Peyer's patch (tissue), 4 donors: ENCODE measurements at regions not wholly inside any gene's neighbourhood (a gene's known extent, or its start where the extent isn't known, plus 50 kb on each side); places are given as distances from the start of the nearest gene placed in this dataset.
A peak's percentile ranks its signal among the peaks of the same experiment; 100 is the strongest.

Source experiments
- DNase-seq, 3 donors: peaks; one replicate each; pipeline ENCODE4 v3.0.0-alpha.2; 2017 to 2019
- H3K27ac ChIP-seq, 4 donors: fragments of 200-600 bp; sonication (generic); one replicate each; pipeline ENCODE4 v1.5.1; 2016 to 2019
- H3K27me3 ChIP-seq, 2 donors: fragments of 200-600 bp; sonication (generic); one replicate each; pipeline ENCODE4 v1.5.1; 2019
- H3K36me3 ChIP-seq, 3 donors: fragments of 200-600 bp; sonication (generic); one replicate each; pipeline ENCODE4 v1.5.1; 2016 to 2019
- H3K4me1 ChIP-seq, 4 donors: fragments of 200-600 bp; sonication (generic); one replicate each; pipeline ENCODE4 v1.5.1; 2016 to 2019
- H3K4me3 ChIP-seq, 4 donors: fragments of 200-600 bp; sonication (generic); 1 replicate in 3 of 4; 2 replicates in 1 of 4; pipeline ENCODE4 v1.5.1; 2016 to 2019; ENCODE audit warnings: mild to moderate bottlenecking in 1 of 4
- H3K9me3 ChIP-seq, 4 donors: fragments of 200-600 bp; sonication (generic); one replicate each; pipeline ENCODE4 v1.5.1; 2016 to 2019; ENCODE audit warnings: mild to moderate bottlenecking in 1 of 4
- POLR2A ChIP-seq, 2 donors: fragments of 450-650 bp; IDR thresholded peaks; one replicate each; pipeline ENCODE4 v1.5.1; 2017; ENCODE audit warnings: antibody characterized with exemption in 2 of 2, mild to moderate bottlenecking in 2 of 2, moderate library complexity in 2 of 2
- TF ChIP-seq, protein P1 (sequence below), 6 experiments: fragments of 450-650 bp in 4 of 6; fragments of 200-600 bp in 2 of 6; sonication (generic) in 1 of 6; IDR thresholded peaks; one replicate each; pipeline ENCODE4 v1.5.1; 2017 to 2019; ENCODE audit warnings: antibody characterized with exemption in 6 of 6, mild to moderate bottlenecking in 3 of 6, moderate library complexity in 1 of 6

DNA sequence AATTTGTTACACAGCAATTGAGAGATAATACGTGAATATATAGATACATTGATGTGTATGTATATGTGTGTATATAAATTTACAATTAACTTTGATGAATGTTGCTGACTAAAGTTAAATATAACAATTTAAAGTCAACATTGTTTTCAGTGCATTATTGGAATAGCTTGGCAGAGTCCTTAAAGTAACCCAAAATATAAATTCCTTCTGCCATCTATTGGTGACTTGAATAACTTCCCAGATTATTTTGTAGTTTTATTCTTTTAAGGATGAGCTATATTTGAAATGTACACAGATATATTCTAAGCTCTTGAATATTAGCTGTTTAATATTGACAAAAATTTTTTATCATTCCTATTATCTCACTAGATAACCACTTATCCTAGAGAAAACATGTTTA, 298.2 kb upstream of the FSTL5 start:
- H3K9me3 ChIP-seq: no peaks in the 10 kb centered on the region
- DNase-seq: no peak
- H3K27me3 ChIP-seq: no peaks in the 10 kb centered on the region
- H3K4me3 ChIP-seq: no peak overlapping the region
- H3K27ac ChIP-seq: no peak overlapping the region
- no peaks in the 10 kb centered on the region for H3K36me3 ChIP-seq
- TF ChIP-seq POLR2A (IDR thresholded peaks at IDR 0.05): no peak
- TF ChIP-seq, protein P1, sequence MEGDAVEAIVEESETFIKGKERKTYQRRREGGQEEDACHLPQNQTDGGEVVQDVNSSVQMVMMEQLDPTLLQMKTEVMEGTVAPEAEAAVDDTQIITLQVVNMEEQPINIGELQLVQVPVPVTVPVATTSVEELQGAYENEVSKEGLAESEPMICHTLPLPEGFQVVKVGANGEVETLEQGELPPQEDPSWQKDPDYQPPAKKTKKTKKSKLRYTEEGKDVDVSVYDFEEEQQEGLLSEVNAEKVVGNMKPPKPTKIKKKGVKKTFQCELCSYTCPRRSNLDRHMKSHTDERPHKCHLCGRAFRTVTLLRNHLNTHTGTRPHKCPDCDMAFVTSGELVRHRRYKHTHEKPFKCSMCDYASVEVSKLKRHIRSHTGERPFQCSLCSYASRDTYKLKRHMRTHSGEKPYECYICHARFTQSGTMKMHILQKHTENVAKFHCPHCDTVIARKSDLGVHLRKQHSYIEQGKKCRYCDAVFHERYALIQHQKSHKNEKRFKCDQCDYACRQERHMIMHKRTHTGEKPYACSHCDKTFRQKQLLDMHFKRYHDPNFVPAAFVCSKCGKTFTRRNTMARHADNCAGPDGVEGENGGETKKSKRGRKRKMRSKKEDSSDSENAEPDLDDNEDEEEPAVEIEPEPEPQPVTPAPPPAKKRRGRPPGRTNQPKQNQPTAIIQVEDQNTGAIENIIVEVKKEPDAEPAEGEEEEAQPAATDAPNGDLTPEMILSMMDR (IDR thresholded peaks at IDR 0.05): peak in 3 of 6 experiments; percentile 22 to 33 (median 32)
- no peaks in the 10 kb centered on the region for H3K4me1 ChIP-seq

DNA sequence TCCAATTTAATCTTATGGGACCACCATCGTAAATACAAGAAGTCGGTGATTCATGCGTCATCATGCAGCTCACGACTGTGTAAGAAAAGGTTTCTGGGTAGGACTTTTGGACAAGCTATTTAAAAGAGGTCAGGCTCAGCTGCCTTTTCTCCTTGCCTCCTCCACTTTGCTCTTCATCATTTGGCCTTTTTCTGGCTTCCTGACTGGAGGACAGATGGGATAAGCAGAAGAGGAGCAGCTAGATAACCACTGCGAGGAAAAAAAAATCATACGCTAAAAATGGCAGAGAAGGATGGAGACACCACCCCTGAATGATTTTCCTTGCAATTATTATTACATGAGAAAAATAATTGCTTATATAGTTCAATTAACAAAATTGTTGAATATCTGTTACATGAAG, 294.3 kb upstream of the FSTL5 start:
- no peak for DNase-seq
- Histone ChIP-seq H3K36me3 (no peaks in the 10 kb centered on the region), H3K4me3 (no peak overlapping the region), H3K4me1 (no peaks in the 10 kb centered on the region), H3K27ac (no peak overlapping the region), H3K27me3 (no peaks in the 10 kb centered on the region), H3K9me3 (no peaks in the 10 kb centered on the region)
- no peak for TF ChIP-seq POLR2A (IDR thresholded peaks at IDR 0.05)
- TF ChIP-seq, protein P1 (IDR thresholded peaks at IDR 0.05): no peak

DNA sequence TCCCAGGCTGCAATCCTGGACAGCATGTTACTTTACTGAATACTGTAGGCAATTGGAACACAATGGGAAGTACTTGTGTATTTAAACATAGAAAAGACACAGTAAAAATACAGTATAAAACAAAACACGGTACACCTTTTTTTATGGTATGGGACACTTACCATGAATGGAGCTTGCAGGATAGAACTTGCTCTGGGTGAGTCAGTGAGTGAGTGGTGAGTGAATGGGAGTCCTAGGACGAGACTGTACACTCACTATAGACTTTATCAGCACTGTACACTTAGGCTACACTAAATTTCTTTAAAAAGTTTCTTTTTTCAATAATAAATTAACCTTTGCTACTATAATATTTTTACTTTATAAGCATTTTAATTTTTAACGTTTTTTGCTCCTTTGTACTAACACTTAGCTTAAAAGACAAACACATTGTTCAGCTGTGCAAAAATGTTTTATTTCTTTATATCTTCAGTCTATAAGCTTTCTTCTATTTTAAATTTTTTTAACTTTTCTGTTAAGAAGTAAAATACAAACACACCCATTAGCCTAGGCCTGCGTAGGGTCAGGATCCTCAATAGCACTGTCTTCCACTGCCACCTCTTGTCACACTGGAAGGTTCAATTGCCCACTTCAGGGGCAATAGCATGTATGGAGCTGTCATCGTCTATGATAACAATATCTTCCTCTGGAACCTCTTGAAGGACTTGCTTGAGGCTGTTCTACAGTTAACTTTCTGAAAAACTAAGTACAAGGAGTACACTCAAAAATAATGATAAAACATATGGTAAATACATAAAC, 293.5 kb upstream of the FSTL5 start:
- H3K4me1 ChIP-seq: no peaks in the 10 kb centered on the region
- no peaks in the 10 kb centered on the region for H3K9me3 ChIP-seq
- H3K27ac ChIP-seq: no peak overlapping the region
- H3K4me3 ChIP-seq: no peak overlapping the region
- no peaks in the 10 kb centered on the region for H3K27me3 ChIP-seq
- H3K36me3 ChIP-seq: no peaks in the 10 kb centered on the region
- DNase-seq: no peak
- no peak for TF ChIP-seq POLR2A (IDR thresholded peaks at IDR 0.05)
- TF ChIP-seq, protein P1 (IDR thresholded peaks at IDR 0.05): no peak

DNA sequence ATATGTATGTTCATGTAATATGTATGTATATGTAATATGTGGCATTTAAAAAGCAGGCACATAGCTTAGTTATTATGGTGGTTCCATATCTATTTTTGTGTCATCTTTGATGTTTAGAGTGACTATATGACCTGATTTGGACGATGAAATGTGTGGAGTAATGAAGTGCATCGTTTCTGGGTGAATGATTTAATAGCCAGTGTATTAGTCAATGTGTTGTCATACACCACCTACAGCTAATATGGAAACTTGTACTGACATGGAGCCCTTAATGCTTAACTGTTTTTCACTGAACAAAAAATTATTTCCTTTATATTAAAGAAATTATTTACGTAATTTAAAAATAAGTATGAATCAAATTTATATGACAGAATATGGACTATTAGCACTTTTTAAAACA, 292.3 kb upstream of the FSTL5 start:
- no peak overlapping the region for H3K27ac ChIP-seq
- H3K27me3 ChIP-seq: no peaks in the 10 kb centered on the region
- TF ChIP-seq, protein P1 (IDR thresholded peaks at IDR 0.05): no peak
- TF ChIP-seq POLR2A (IDR thresholded peaks at IDR 0.05): no peak

DNA sequence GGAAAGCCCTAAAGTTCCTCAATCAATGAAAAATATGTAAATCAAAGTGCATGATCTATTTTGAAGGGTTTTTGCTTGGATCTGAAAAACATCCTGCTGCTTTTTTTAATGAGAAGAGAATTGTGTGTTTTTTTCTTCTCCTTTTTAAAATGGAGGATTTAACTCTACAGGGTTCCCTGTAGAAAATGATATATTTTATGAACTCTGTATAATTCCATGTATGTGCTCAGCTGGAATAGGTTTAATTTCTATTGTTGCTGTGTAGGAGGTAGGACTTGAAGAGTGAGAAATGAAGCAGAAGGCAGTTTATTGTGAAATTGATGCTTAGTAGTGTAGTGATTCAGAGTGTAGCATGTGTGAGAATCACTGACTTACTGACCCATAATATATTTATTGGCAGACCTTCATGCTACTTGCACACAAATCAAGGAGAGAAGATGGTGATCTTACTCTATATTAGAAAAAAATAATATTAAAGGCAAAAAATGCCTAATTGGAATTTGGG, 286.8 kb upstream of the FSTL5 start:
- no peaks in the 10 kb centered on the region for H3K9me3 ChIP-seq
- no peak overlapping the region for H3K4me3 ChIP-seq
- no peak overlapping the region for H3K27ac ChIP-seq
- no peak for TF ChIP-seq POLR2A (IDR thresholded peaks at IDR 0.05)
- no peaks in the 10 kb centered on the region for H3K27me3 ChIP-seq
- H3K36me3 ChIP-seq: no peaks in the 10 kb centered on the region
- no peaks in the 10 kb centered on the region for H3K4me1 ChIP-seq
- DNase-seq: no peak

More for the DNA sequence above, 292.3 kb upstream of the FSTL5 start:
- no peaks in the 10 kb centered on the region for H3K9me3 ChIP-seq
- no peaks in the 10 kb centered on the region for H3K36me3 ChIP-seq
- H3K4me1 ChIP-seq: no peaks in the 10 kb centered on the region
- no peak for DNase-seq
- no peak overlapping the region for H3K4me3 ChIP-seq

DNA sequence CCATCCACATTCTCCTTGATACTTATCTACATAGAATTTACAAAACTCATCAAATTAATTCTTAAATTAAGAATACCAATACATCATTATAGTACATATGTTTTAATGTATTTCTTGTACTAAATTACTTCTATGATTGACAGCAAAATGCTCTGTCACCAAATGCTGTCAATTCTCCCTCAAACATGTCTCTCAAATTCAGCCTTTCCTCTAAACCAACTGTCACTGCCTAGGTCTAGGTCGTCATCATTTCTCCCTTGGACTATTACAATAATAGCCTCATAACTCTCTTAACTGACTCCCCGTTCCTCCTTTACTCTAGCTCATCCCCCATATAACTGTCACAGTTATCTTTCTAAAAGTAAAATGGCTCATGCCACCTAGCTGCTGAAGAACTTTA, 279.7 kb upstream of the FSTL5 start:
- no peak overlapping the region for H3K27ac ChIP-seq
- TF ChIP-seq, protein P1 (IDR thresholded peaks at IDR 0.05): no peak
- TF ChIP-seq POLR2A (IDR thresholded peaks at IDR 0.05): no peak
- DNase-seq: no peak
- H3K9me3 ChIP-seq: no peaks in the 10 kb centered on the region
- H3K4me1 ChIP-seq: no peaks in the 10 kb centered on the region
- H3K27me3 ChIP-seq: no peaks in the 10 kb centered on the region
- no peak overlapping the region for H3K4me3 ChIP-seq
- H3K36me3 ChIP-seq: no peaks in the 10 kb centered on the region
